Iris pigment epithelial cell (primary cell): ENCODE measurements at regions not wholly inside any gene's neighbourhood (a gene's known extent, or its start where the extent isn't known, plus 50 kb on each side); places are given as distances from the start of the nearest gene placed in this dataset.

Source experiments
- DNase-seq: peaks from one replicate; pipeline ENCODE4 v3.0.0-alpha.2; 2011; ENCODE audit warnings: low read depth

- peak; percentile 81 for DNase-seq
Measured at GRCh38 chr9:4435197-4435596, 55.1 kb upstream of the SLC1A1 start.

- no peak for DNase-seq
Measured at GRCh38 chr9:4433379-4433778, 56.9 kb upstream of the SLC1A1 start.

- peak; percentile 39 for DNase-seq
Measured at GRCh38 chr9:4430432-4431261, 59.6 kb upstream of the SLC1A1 start.

DNA sequence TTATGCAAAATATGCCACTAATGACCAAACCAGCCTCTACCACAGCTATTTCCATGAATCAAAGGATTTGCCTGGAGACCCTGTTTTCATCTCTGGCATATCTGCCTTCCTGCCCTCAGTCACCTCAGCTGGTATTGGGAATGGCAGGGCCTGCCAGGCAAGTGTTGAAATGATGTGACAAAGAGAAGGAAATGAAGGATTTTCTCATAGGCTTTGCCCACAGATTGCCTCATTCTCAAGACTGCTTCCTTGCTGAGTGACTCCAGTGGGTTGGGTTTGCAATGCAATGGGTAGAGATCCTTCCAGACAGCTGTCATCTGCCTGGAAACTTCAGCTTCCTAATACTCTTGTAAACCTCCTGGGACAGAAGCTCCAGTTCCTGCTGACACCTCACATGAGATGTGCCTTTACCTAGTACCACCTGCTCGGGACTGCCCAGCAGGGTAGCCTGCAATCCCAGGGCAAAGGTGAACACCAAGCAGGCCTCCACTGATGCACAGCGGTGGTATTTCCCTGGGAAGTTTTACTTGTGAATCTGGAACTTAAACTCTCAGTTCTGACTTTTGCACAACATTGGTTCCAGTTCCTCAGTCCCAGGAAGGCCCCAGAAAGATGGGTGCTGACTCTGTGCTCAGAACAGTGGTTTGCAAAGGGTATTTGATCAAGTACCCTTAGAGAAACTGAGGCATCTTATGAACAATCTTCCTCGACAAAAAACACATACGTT is 64.8 kb upstream of the SLC1A1 start:
- peak; percentile 24 for DNase-seq

DNA sequence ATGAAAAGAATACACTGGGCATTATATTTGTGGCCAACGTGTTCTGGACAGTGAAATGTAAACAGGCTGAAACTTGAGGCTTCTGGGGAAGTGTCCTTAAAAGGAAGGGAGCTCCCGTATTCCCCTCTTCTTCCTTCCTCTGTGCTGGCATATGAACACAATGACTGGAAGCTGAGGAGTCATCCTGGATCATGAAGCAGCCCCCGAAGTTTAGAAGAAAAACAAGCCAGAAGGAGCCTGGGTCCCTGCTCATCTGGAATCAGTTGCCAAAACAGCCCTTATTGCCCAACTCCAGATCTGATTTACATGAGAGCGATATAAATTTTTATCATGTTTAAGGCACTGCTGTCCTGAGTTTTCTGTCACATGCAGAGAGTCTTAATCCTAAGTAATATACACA is 65.4 kb upstream of the SLC1A1 start:
- DNase-seq = peak; percentile 16

DNA sequence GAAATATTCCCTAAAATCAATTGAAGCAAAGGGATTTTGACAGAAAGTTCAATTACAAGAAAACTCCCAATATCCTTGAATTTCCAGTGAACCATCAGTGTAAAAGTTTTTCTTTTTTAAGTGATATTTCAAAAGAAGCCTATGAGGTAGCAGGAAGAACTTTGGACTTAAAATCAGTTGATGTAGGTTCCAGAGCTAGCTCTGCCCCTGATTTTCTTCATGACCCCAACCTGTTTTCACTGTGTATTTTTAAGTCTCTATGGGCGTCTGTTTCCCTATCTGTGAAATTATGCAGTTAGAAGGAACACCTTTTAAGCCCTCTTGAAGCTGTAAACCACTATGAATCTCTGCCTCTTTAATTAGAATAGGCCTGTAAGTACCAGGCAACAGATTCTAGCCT is 66.2 kb upstream of the SLC1A1 start:
- DNase-seq = no peak

DNA sequence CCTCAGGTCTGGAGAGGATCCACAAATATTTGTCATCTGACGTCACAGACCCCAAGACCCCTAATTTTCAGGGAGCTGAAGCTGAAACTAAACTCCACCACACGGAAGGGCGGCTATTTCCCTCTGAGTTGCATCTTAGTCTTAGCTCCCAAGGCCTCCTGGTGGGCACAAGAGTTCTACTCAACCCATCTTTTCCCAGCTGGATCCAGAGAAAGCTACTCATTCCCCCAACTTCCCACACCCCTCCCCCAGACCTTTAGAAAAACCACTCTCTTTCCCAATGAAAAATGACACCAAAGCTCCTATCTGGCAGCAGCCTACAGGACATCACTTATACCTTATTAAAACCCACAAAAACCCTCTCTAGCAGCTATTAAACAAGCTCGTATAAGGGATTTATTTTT is 67.1 kb upstream of the SLC1A1 start:
- DNase-seq = no peak

DNA sequence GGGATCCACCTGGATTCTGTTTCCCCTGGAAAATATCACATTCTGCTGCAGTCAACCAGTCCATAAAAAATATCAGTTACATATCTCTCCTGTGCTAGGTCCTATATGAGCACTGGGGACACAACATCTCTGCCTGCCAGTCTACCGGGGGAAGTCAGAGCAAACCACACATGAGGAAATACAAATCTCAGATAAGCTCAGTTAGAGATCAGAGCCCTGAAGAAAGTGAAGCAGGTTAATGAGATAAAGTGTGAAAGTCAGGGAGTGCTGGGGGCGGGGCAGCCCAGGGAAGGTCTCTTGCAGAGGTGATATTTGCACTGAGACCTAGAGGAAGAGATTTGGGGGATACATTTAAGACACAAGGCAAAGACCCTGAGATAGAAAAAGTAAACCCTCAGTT is 67.8 kb upstream of the SLC1A1 start:
- no peak for DNase-seq

GRCh38 chr9:4421847-4422246 is 68.4 kb upstream of the SLC1A1 start:
- DNase-seq = no peak

DNA sequence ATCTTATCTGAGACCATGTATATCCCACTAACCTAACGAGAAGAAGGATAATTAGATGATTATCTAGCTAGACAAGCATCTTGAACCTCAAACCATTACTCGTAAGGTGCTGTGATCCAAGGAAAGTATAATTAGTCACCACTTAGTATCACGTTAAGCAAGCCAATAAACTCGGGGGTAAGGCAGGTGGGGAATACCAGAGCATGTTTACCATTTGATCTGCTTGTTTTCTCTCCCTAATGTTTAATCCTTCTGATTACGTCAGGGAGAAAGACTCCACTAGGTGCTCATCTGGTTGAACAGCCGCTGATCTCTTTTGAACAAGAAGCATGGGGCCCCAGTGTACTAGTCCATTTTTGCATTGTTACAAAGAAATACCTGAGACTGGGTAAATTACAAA is 69.9 kb upstream of the SLC1A1 start:
- DNase-seq = no peak

- DNase-seq = peak; percentile 74
Measured at GRCh38 chr9:4417578-4418325, 72.5 kb upstream of the SLC1A1 start.

DNA sequence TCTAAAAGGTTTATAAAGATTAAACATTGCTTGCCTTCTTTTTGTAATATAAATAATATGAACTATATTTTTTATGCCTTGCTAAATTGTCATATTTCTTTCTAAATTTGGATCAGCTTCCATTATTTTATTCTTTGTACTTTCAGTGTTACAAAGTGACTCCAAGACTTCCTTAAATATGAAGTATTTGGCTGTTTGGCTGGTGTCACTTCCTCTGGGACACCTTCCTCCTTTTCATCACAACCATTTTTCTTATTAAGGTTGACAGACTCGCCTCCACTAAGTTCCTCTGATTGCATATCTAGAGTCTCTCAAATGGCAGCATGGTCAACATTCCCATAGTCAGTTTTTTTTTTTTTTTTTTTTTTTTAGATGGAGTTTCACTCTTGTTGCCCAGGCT is 73.8 kb upstream of the SLC1A1 start:
- no peak for DNase-seq

DNA sequence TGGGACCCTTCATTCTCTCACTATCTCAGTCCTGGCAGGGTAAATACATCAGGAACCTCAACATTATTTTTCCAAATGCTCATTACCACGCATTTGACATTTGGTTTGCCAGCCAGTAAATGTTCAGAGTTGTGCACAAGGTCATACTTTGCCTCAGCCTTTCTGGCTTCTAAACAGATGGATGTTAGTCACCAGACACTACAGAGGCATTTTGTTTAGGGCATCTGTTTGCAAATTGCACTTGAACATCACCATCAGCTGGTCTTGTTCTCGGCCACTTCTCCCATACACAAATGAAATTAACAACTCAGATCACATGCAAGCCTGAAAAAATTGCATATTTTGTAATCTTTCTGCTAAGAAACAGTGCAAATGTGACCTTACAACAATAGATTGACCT is 75.0 kb upstream of the SLC1A1 start:
- no peak for DNase-seq

DNA sequence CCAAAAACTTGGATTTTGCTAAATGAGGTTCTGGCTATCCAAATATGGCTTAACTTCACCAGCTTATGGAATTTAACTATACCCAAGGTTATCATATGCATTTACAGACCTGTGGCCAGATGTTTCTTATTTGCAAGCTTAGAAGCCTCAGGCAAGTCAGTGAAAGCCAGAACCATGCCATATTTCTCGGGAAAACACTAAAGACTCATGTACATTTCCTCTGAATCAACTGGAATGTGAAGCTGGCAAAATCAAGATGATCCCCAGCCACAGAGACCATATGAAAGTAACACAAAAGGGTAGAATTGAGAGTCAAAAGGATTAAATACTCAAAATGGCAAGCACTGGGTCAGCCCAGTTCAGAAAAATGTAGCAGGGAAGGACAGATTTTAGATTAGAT is 76.4 kb upstream of the SLC1A1 start:
- DNase-seq = no peak

GRCh38 chr9:4404156-4404555 is 86.1 kb upstream of the SLC1A1 start:
- DNase-seq = peak; percentile 27

DNA sequence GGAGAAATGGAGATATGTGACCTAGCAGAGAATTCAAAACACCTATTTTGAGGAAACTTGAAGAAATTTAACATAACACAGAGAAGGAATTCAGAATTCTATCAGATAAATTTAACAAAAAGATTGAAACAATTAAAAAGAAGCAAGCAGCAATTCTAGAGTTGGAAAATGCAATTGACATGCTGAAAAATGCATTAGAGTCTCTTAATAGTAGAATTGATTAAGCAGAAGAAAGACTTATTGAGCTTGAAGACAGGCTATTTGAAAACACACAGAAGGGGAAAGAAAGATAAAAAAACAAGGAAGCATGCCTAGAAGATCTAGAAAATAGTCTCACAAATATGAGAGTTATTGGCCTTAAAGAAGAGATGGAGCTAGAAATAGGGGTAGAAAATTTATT is 87.8 kb upstream of the SLC1A1 start:
- no peak for DNase-seq

GRCh38 chr9:4400731-4401130 is 89.5 kb upstream of the SLC1A1 start:
- DNase-seq = no peak

DNA sequence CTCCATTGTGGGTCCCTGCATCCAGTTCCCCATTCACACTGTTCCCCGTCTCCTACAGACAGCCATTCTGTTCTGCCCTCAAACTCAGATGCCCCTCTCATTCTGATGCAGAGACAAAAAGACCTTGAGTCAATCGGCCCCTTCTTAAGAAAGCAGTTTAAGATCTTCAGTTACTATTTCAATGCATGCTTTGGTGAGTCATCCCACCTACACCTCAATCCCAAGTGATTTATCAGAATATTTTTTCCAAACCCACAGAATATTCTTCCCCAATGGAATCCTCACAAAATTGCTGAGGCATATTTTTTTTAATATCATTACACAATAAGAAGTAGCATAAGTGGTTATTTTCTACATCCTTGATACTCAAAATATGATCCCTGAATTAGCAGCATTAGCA is 92.4 kb upstream of the SLC1A1 start:
- DNase-seq = peak; percentile 43

DNA sequence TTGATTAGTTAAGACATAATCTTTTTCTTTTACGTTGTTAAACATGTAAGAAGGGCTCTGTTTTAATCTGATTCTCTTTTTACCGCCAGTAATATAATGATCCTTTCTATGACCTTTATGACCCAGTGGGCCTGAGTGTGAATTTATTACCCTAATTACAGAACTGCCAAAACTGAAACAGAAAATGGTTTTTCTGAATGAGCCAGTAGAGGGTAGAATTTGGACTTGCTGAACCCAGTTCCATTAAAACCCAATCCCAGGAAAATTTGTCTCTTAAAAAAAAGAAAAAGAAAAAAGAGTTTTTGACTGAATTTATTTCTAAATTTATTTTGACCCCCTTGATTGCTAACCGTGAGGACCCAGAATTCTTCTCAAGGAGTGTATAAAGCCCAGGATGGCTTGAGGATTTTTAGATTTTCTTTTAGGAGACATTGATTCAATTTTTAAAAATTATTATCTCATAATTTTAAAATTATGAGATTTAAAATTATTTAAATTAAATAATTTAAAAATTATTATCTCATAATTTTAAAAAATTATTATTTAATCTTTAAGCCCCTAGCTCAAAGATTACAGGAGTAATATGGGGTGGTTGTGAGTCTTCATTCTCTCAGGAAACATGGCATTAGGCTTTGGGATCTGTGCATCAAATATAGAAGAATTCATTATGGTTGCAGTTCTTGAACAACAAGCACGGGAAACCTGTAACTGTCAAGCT is 94.1 kb upstream of the GLIS3 start:
- no peak for DNase-seq

DNA sequence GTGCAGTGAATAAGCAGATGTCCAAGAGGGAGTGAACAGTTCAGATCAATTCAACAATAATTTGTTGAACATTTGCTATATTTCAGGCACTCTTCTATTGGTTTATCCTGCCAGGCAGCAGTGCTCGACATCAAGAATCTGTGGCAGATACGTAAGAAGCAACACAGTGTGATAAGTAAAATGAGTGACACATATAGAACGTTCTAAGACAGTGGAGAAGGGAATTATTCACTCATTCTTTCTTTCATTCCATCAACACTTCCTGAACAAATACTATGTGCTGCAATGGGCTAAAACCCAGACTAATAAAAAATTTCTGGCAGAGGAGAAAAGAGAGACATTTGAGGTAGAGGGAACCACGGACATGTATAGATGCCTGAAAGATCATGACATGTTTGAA is 89.9 kb upstream of the GLIS3 start:
- DNase-seq = peak; percentile 47

- no peak for DNase-seq
Measured at GRCh38 chr9:4389003-4389402, 89.1 kb upstream of the GLIS3 start.

- no peak for DNase-seq
Measured at GRCh38 chr9:4386819-4387218, 87.0 kb upstream of the GLIS3 start.
